ENCODE measurements at regions not wholly inside any gene's neighbourhood (a gene's known extent, or its start where the extent isn't known, plus 50 kb on each side); places are given as distances from the start of the nearest gene placed in this dataset.

DNA sequence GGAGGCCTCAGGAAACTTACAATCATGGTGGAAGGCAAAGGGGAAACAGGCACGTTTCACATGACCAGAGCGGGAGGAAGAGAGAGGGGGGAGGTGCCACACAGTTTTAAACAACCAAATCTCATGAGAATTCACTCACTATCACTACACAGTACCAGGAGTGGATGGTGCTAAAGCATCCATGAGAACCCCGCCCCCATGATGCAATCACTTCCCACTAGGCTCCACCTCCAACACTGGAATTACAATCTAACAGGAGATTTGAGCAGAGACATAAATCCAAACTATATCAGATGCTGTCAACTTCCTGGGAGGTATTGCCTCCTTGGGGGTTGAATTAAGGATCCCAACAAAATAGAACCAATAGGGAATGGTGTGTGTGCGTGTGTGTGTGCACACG is 407.1 kb downstream of the MED10 start:
- TF ChIP-seq, protein P1, sequence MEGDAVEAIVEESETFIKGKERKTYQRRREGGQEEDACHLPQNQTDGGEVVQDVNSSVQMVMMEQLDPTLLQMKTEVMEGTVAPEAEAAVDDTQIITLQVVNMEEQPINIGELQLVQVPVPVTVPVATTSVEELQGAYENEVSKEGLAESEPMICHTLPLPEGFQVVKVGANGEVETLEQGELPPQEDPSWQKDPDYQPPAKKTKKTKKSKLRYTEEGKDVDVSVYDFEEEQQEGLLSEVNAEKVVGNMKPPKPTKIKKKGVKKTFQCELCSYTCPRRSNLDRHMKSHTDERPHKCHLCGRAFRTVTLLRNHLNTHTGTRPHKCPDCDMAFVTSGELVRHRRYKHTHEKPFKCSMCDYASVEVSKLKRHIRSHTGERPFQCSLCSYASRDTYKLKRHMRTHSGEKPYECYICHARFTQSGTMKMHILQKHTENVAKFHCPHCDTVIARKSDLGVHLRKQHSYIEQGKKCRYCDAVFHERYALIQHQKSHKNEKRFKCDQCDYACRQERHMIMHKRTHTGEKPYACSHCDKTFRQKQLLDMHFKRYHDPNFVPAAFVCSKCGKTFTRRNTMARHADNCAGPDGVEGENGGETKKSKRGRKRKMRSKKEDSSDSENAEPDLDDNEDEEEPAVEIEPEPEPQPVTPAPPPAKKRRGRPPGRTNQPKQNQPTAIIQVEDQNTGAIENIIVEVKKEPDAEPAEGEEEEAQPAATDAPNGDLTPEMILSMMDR (IDR thresholded peaks at IDR 0.05), result no peak
- TF ChIP-seq POLR2A (IDR thresholded peaks at IDR 0.05), result no peak
